ENCODE measurements at regions not wholly inside any gene's neighbourhood (a gene's known extent, or its start where the extent isn't known, plus 50 kb on each side); places are given as distances from the start of the nearest gene placed in this dataset.

GRCh38 chr16:65200857-65201256 is 79.0 kb upstream of the CDH11 start:
- TF ChIP-seq CTCF (IDR thresholded peaks at IDR 0.05) (no peak), EZH2 (IDR thresholded peaks at IDR 0.05; ENCODE audit: borderline replicate concordance, insufficient read depth, low read depth, low read length, poor library complexity, severe bottlenecking) (no peak)
